ENCODE measurements at regions not wholly inside any gene's neighbourhood (a gene's known extent, or its start where the extent isn't known, plus 50 kb on each side); places are given as distances from the start of the nearest gene placed in this dataset.

- Histone ChIP-seq H3K4me2 (ENCODE audit: control insufficient read depth, extremely low read depth, insufficient read depth, low read depth, low read length) (no peak overlapping the region), H3K4me3 (ENCODE audit: control insufficient read depth in 2 of 3, extremely low read depth in 1 of 3, insufficient read depth in 2 of 3, low read depth in 1 of 3, low read length in 3 of 3) (no peak overlapping the region), H3K27me3 (ENCODE audit: control insufficient read depth, extremely low read depth, insufficient read depth, low read length) (no peaks in the 10 kb centered on the region), H3K9me1 (ENCODE audit: control insufficient read depth, extremely low read depth, insufficient read depth, low read length) (no peaks in the 10 kb centered on the region), H3K9me3 (ENCODE audit: control insufficient read depth, low read depth, low read length) (no peaks in the 10 kb centered on the region), H4K20me1 (ENCODE audit: control insufficient read depth, extremely low read depth, insufficient read depth, low read length) (no peaks in the 10 kb centered on the region), H3K27ac (ENCODE audit: control insufficient read depth, insufficient read depth, low read length) (no peak overlapping the region), H3K79me2 (ENCODE audit: control insufficient read depth, insufficient read depth, low read length) (no peaks in the 10 kb centered on the region), H3K4me1 (ENCODE audit: control insufficient read depth, extremely low read depth, insufficient read depth, low read length) (peaks cover 4% of the 10 kb centered on the region), H3K9ac (ENCODE audit: control insufficient read depth, extremely low read depth, insufficient read depth, low read length) (no peak overlapping the region), H3K36me3 (ENCODE audit: control insufficient read depth in 2 of 2, extremely low read depth in 1 of 2, insufficient read depth in 2 of 2, low read length in 2 of 2) (no peaks in the 10 kb centered on the region), H2AFZ (ENCODE audit: control insufficient read depth, low read length) (no peak overlapping the region)
- dilution Hi-C loops (cut with MboI; ENCODE audit: extremely low pct_ligation_motif_present, low sequenced_read_pairs), result no loop called here
- TF ChIP-seq EZH2 (IDR thresholded peaks at IDR 0.05; ENCODE audit: low read length) (no peak), CTCF (optimal IDR thresholded peaks at IDR 0.05 in 1 of 3, IDR thresholded peaks at IDR 0.05 in 1 of 3, conservative IDR thresholded peaks at IDR 0.05 in 1 of 3; ENCODE audit: extremely low read depth in 1 of 3, insufficient read depth in 2 of 3, low read length in 3 of 3) (no peak)
- FAIRE-seq (no peak), DNase-seq (ENCODE audit: low read depth, low spot score) (no peak)
These were observed 394.0 kb upstream of the SPTLC3 start for GRCh38 chr20:12614764-12615163.

DNA sequence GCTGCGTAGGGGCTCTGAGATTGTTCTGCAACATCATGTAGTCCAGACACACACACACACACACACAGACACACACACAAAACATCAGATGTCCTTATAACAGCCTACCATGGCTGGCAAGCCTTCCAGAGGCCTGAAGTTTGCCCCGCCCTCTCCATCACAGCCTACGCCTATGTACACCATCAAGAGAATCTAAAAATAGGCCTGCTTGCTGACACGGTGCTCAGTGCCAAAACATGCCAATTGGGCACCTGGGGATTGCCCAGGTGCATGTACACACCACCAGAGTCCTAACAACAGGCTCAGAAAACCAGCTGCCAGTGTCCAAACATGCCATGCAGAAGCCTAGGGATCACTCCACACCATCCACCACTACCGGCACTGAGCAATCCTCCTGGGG is 391.7 kb upstream of the SPTLC3 start:
- no peaks in the 10 kb centered on the region for H3K9me1 ChIP-seq (ENCODE audit: control insufficient read depth, extremely low read depth, insufficient read depth, low read length)
- TF ChIP-seq CTCF (optimal IDR thresholded peaks at IDR 0.05 in 1 of 3, IDR thresholded peaks at IDR 0.05 in 1 of 3, conservative IDR thresholded peaks at IDR 0.05 in 1 of 3; ENCODE audit: extremely low read depth in 1 of 3, insufficient read depth in 2 of 3, low read length in 3 of 3), result no peak
- TF ChIP-seq EZH2 (IDR thresholded peaks at IDR 0.05; ENCODE audit: low read length), result no peak
- no peaks in the 10 kb centered on the region for H3K36me3 ChIP-seq (ENCODE audit: control insufficient read depth in 2 of 2, extremely low read depth in 1 of 2, insufficient read depth in 2 of 2, low read length in 2 of 2)
- no peak overlapping the region for H3K4me2 ChIP-seq (ENCODE audit: control insufficient read depth, extremely low read depth, insufficient read depth, low read depth, low read length)
- H3K4me1 ChIP-seq (ENCODE audit: control insufficient read depth, extremely low read depth, insufficient read depth, low read length), result peaks cover 4% of the 10 kb centered on the region
- dilution Hi-C loops (cut with MboI; ENCODE audit: extremely low pct_ligation_motif_present, low sequenced_read_pairs), result no loop called here
- DNase-seq (ENCODE audit: low read depth, low spot score) (no peak), FAIRE-seq (no peak)
- no peak overlapping the region for H3K27ac ChIP-seq (ENCODE audit: control insufficient read depth, insufficient read depth, low read length)
- no peak overlapping the region for H3K9ac ChIP-seq (ENCODE audit: control insufficient read depth, extremely low read depth, insufficient read depth, low read length)
- H4K20me1 ChIP-seq (ENCODE audit: control insufficient read depth, extremely low read depth, insufficient read depth, low read length), result no peaks in the 10 kb centered on the region
- no peak overlapping the region for H3K4me3 ChIP-seq (ENCODE audit: control insufficient read depth in 2 of 3, extremely low read depth in 1 of 3, insufficient read depth in 2 of 3, low read depth in 1 of 3, low read length in 3 of 3)
- H3K27me3 ChIP-seq (ENCODE audit: control insufficient read depth, extremely low read depth, insufficient read depth, low read length), result no peaks in the 10 kb centered on the region
- no peaks in the 10 kb centered on the region for H3K9me3 ChIP-seq (ENCODE audit: control insufficient read depth, low read depth, low read length)
- no peak overlapping the region for H2AFZ ChIP-seq (ENCODE audit: control insufficient read depth, low read length)
- no peaks in the 10 kb centered on the region for H3K79me2 ChIP-seq (ENCODE audit: control insufficient read depth, insufficient read depth, low read length)
